GM03348 (cell line): ENCODE measurements at regions not wholly inside any gene's neighbourhood (a gene's known extent, or its start where the extent isn't known, plus 50 kb on each side); places are given as distances from the start of the nearest gene placed in this dataset.
A peak's percentile ranks its signal among the peaks of the same experiment; 100 is the strongest.

ENCODE experiments used
- DNase-seq: peaks from one replicate; pipeline ENCODE4 v3.0.0; 2012; ENCODE audit warnings: low spot score

DNA sequence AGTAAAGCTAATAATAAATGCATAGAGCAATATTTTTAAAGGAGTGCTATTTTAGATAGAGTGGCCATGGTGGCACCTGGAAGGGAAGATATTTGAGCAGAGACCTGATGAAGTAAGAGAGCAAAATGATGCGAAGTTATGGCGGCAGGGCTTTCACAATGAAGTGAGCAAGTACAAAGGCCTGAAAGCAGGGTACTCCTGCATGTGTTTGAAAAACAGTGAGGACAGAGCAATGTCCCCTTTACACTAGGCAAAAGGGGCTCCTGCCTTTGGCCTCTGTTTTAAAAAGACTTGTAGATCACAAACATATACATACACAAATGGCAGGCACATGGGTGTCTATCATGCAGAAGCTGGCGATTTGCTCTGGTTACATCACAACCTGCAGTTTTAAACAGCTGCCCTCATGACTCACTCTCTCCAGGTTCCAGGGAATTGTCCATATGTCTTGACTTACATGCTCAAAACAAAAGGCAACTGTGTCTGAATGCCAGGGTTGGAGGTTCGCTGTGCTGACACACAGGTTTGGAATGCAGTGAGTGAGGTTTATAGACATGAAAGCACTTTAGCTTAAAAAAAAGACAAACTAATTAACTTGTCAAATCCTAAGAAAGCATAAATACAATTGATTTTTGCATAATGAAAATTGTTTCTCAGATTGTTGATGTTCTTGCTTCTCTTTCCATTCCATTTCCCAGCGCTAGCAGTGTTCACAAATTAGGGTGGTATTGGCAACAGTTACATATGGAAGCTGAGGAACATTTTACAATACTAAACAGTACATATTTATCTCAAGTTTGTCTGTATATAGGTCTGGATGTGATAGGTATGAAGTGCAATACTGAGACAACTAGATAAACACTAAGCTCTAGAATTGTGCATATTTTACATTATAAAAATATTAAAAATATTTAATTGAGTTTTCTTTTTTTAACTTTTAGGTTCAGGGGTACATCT, 313.9 kb downstream of the BARHL2 start:
- DNase-seq = peak; percentile 35

- no peak for DNase-seq
Observed at GRCh38 chr1:90400131-90400530, 317.0 kb downstream of the BARHL2 start.

GRCh38 chr1:90396917-90397316, 320.2 kb downstream of the BARHL2 start:
- DNase-seq = no peak

- DNase-seq = no peak
Observed at GRCh38 chr1:90394247-90394646, 322.9 kb downstream of the BARHL2 start.

- no peak for DNase-seq
Observed at GRCh38 chr1:90393025-90393424, 324.1 kb downstream of the BARHL2 start.

DNA sequence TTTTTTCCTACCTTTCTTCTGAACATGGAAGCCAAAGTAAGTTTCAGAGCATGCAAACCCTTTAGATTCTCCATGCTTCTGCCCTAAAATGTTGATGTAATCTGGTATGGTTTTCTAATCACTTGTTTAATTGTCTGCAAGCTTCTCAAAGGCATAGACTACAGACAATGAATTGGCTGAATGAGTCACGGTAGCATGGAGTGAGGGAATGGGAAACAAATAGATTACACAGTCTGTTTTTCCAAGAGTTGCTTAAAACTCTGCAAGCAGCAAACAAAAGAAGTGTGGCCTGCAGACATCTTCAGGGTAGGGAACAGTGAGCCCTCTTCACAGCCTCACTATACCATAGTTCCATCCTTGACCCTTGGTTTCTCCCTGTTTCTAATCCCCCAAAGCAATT, 326.0 kb downstream of the BARHL2 start:
- DNase-seq = no peak

GRCh38 chr1:90387805-90388204, 329.3 kb downstream of the BARHL2 start:
- DNase-seq = no peak

DNA sequence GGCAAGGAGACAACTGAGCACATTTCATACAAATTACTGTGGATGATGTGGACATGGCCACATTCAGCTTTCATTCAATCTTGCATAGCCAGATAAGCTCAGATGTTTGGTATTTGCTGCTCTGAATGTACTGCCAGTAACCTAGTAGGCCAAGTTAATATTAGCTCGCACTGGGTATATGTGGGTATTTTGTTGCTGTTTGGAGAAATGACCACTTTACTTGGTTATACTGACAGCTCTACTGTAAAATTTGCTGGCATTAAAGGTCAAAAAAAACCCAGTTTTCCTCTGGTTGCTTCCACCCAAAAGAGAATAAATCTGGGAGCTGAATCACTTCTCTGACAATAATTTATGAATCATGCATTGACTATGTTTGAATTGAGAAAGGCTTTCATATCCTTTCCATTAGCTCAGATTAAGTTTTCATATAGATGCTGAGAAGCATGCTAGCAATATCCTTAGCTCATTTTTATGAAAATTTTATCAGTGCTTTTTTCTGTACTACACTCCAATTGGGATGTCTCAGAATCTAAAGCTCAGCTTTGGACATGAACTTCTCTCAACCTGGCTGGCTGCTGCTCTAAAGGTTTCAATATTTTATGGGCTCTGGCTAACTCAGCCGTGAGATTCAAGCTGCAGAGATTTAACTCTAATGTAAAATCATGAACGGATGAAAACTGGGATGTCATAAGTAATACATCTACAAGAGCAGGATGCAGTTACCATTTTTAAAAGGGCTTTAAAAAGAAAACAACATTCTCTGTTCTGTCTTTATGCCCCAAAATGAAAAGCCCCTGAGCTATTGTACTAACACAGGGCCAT, 330.0 kb downstream of the BARHL2 start:
- DNase-seq = no peak

DNA sequence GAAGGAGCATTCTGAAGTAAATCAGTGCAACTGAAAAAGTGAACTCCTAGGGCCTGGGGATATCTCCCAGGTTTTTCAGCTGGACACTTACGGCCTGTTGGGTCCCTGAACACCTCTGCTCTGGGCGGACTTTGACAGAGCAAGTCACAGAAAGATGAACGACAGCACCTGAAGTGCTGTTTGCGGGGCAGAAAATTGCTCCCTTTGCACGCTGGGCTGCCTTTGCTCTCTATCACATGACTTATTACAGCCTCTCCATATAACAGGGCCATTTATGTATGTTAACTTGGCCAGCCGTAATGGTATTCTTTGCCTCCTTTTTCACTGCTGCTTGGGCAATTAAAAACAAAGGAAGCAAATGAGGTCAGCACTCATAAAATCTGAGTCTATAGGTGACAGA, 332.9 kb downstream of the BARHL2 start:
- DNase-seq = no peak

DNA sequence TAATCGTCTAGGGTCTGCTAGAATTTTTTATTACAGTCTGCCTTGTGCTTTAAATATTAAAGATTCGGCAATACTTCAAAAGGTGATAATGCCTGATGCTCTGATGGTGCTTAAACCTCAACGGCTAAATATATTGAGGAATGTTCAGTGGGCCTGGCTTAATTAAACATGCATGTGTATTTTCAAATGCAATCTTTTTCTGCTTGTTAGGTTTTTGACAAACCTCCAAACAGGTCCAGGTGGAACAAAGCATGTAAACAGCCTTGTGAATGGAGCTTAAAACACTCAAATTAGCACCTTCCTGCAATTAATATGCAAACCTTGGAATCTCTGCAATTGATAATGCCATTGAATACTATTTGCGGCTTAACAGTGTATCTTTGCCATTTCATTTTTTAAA, 334.9 kb downstream of the BARHL2 start:
- no peak for DNase-seq

GRCh38 chr1:90381598-90381997, 335.5 kb downstream of the BARHL2 start:
- no peak for DNase-seq

- DNase-seq = no peak
Observed at GRCh38 chr1:90371448-90371813, 345.7 kb downstream of the BARHL2 start.

DNA sequence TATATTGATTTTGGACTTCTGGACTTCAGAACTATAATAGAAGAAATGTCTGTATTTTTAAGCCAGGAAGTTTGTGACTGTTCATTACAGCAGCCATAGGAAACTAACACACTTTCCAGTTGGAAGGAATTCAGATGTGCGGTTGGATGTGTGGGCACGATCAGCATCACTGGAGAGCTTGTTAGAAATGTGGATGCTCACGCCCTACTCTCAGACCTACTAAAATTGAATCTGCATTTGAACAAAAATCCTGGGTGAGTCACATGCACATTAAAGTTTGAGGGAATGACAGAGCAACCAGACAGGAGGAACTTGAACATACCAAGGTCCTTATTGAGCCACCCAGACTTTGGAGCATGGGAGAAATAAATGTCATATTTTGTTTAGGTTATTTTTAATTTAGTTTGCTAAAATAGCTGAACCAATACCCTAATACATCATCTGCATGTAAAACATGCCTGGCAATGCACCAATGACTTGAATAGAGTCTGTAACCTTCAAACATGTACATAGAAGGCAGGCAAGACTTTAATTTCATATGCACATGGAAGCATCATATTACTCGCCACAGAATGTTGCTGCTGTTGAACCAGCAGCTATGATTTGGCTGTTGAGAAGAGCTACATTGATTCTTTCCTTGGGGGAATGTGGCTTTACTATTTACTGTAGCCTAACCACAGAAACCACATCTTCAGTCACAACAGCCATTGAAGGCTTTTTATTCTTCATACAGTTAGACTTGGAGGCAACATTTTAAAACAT, 346.2 kb downstream of the BARHL2 start:
- DNase-seq = no peak

DNA sequence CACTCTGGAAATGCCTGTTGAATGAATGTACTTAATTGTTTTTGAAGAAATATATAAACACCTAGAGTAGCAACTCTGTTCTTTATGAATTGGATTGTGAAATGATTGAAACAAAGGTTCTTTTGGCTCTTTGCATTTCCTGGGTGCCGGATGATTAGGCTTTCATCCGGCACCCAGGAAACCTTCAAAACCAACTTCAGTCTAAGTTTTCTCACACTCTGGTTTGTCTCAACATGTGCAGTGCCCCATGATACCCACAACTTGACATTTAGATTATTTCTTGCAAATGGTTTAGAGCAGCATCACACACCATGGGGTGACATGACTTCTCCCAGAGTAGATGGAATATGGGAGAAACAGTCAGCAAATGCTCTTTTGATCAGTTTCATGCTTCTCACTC, 354.9 kb downstream of the BARHL2 start:
- no peak for DNase-seq

DNA sequence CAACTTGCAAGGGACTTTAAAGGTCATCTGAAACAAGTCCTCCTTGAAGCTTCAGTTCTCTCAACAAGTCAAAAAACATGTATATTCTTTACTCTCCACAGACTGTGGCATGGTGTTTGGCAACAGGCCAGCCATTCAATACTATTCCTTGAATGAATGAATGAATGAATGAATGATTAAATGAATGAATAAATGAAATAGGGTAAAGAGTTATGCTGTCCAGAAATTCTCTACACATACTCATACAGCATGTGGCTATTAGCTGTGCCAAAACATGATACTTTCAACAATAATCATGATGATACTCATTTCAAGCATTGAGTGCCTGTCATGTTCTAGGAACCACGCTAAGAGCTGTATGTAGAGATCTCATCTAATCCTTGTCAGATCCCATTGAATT, 356.1 kb downstream of the BARHL2 start:
- DNase-seq = no peak

DNA sequence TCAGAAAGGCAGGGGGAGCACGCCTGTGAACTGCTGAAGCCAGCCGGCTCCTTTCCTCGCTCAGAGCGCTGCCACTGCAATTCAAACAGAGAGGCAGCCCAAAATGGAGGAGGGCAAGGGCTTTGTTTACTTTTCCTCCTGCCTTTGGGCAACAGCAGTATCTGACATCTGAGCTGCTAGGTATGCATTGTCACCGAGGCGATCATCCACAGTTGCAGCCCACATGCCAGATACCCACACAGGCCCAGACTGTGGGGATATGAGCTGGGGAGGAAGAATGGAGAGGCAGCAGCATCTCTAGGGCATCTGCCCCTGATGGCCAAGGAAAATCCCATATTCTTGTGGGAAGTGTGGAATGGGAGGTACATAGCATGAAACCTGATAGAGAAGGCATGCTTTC, 357.1 kb downstream of the BARHL2 start:
- DNase-seq = no peak

GRCh38 chr1:90358448-90358847, 358.7 kb downstream of the BARHL2 start:
- DNase-seq = no peak

GRCh38 chr1:90357995-90358394, 359.1 kb downstream of the BARHL2 start:
- DNase-seq = no peak

DNA sequence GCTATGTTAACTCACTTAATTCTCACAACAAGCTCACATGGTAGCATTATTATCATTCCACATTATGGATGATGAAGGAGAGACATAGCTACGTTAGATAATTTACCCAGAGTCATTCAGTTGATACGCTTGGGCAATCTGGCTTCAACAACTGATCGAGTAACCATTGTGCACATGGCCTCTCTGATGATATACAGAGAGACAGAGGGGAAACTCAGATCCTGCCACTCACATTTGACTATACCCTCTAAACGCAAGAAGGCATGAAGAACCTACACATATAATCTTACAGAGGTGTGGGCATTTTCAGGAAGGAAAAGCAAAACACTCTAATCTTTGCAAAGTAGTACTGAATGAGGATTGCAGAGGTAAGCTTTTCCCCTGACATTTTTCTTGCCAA, 360.1 kb downstream of the BARHL2 start:
- DNase-seq = no peak

- DNase-seq = no peak
Observed at GRCh38 chr1:90356101-90356500, 361.0 kb downstream of the BARHL2 start.

DNA sequence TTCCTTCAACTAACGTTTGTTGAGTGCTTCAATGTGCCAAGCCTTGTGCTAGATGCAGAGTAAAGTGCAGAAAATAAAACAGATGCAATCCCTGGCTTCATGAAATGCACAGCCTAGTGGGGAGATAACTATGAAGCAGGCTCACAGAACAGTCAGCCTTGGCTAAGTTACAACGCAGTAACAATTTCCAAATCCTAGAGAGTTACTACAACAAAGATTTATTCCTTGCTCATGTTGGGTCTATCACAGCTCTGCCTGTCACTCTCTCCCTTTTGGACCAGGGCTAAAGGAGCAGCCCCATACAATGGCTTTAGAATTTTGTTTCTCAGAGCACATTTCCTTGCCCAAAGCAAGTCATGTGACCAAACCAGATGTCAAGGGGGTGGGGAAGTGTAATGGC, 359.8 kb downstream of the ZNF326 start:
- no peak for DNase-seq

DNA sequence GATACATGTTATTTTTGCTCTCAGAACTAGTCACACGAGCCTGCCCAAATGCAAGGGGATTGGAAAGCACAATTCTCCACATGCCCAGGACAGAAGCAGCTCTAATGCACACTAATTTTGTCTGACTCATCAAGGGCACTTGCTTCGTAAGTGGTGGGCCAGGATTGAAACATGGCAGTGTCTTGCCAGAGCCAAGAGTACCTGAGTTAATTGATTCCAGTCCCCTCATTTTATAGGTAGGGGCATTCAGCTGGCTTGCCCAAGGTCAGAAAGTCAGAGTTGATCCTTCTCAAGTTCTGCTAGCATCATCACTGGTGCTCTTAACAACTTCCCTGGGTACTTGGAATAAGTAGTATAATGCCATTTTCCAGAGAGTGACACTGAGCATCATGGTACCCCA, 356.1 kb downstream of the ZNF326 start:
- DNase-seq = no peak

DNA sequence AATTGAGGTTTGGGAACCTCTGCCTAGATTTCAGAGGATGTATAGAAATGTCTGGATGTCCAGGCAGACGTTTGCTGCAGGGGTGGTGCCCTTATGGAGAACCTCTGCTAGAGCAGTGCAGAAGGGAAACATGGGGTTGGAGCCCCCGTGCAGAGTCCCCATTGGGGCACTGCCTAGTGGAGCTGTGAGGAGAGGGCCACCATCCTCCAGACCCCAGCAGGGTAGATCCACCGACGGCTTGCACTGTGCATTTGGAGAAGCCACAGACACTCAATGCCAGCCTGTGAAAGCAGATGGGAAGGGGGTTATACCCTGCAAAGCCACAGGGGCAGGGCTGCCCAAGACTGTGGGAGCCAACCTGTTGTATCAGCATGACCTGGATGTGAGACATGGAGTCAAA, 354.6 kb downstream of the ZNF326 start:
- no peak for DNase-seq
